Putamen (tissue), 1 donor: ENCODE measurements at regions not wholly inside any gene's neighbourhood (a gene's known extent, or its start where the extent isn't known, plus 50 kb on each side); places are given as distances from the start of the nearest gene placed in this dataset.
"Not testable (repeated sequence)": the region's sequence is repeated elsewhere in the genome, so short reads cannot be mapped to it uniquely, and the experiment has no call there.

Experiments used
- DNase-seq: peaks from one replicate; pipeline ENCODE4 v3.0.0-alpha.2; 2016; ENCODE audit warnings: low spot score

- no peak for DNase-seq
These were observed 62.4 kb upstream of the GMDS start for GRCh38 chr6:2307799-2308198.

DNA sequence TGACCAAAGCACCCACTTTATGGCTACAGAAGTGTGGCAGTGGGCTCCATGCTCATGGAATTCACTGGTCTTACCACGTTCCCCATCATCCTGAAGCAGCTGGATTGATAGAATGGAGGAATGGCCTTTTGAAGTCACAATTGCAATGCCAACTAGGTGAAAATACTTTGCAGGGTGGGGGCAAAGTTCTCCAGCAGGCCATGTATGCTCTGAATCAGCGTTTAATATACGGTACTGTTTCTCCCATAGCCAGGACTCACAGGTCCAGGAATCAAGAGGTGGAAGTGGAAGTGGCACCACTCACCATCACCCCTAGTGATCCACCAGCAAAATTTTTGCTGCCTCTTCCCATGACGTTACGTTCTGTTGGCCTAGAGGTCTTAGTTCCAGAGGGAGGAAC lies 60.5 kb upstream of the GMDS start:
- DNase-seq: no peak

GRCh38 chr6:2302482-2302881 lies 57.1 kb upstream of the GMDS start:
- not testable (repeated sequence) for DNase-seq

- no peak for DNase-seq
These were observed 51.4 kb upstream of the GMDS start for GRCh38 chr6:2296781-2297180.
